Inferior parietal cortex (tissue), 1 donor: ENCODE measurements at regions not wholly inside any gene's neighbourhood (a gene's known extent, or its start where the extent isn't known, plus 50 kb on each side); places are given as distances from the start of the nearest gene placed in this dataset.

ENCODE experiments used
- DNase-seq: peaks from one replicate; pipeline ENCODE4 v3.0.0-alpha.2; 2016; ENCODE audit errors: extremely low spot score

DNA sequence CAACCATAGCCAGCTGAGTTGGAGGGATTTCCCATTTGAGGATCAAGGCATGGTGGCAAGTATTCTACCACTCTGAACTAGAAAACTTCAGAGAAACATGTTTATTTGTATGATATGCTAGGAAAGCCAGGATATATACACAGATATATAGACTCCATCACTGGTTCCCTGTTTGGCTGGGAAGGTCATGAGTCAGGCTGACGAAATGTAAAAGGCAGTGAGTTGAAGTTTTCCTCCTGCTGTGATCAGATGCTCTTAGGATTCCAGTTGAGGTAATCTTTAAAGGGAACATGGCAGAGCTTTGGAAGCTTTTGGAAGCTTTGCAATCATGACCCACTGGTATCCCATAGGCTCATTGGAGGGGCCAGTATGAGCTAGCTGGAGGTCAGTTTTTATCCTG is 1369.1 kb downstream of the EPHA7 start:
- no peak for DNase-seq

GRCh38 chr6:92047860-92048259 is 1371.5 kb downstream of the EPHA7 start:
- no peak for DNase-seq

DNA sequence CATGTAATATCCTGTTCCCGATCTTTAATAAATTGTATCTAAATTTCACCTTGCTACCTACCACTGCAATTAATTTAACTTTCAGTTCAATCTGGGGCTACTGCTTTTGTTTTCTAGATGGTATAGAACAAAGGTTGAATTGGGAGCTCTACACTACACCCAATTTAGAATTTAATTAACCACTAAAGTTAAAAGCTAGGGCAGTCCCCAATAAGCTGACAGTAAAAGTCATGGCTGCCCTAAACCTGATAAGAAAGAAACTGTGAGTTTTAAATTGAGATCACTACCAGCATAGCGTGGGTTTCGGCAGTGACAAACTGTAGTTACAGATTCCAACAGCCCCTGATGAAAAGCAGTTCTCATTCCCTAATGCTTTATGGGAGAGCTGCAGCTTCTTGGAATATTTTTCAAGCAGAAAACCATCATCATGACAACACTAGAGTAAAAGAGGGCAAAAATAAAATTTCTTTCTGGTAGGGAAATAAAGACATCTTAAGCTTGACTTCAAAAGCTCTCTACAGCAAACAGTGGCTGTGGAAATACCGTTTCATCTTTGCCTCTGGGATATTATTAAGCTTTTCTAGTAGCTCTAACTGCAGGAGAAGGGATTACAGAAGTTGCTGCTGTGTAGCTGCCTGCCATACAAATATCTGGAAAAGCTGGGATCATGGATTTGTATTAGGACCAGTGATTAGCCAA is 1372.1 kb downstream of the EPHA7 start:
- DNase-seq: no peak

DNA sequence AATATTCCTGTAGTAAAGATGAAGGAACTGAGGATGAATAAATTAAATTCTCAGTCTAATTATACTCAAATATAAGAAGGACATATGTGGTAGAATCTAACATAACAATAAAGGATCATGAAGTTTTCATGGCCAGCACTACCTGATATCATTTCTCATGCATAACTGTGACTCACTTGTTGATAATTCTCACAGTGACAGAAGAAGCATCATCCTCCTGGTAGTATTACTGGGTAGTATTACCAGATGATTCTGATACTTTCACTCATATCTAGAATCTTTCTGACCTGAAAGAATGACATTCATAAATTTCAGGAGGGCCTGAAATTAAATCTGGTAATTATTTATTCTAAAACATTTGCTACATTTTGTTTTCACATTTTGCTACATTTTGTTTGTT is 1375.0 kb downstream of the EPHA7 start:
- no peak for DNase-seq

DNA sequence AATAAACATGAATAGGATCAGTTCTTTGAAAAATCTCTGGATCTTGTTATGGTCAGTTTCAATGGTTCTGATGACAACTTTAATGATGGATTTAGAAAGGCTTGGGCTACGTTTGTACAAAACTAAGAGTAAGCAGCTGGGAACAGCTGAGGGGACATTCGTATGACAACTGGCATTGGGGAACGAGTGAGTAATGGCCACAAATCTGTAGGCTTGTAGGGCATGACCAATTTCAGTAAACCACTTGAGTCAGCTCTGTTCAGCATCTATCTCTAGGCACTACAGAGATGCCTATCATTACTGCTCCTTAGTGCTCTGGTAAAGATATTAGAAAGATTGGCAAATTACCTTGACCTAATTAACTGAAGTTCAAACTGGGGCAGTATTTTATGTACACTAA is 1375.6 kb downstream of the EPHA7 start:
- no peak for DNase-seq

DNA sequence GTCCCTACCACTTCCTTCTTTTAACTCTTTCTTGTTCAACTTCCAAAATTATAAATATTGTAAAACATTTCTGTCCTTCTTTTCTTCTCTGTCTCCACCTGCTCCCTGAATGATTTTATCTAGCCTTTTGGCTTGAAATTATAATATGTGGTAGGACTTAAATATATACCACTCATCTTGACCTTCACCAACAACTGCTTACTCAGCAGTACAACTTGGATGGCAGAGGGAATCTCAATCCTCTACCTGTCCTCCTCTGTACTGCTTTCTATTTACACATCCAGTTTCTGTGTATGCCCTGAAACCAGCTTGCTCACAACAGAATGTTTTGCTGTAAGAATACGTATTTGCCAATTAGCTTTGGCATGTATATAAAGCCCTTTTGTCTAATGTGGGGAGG is 1392.5 kb downstream of the EPHA7 start:
- DNase-seq: no peak

- peak; percentile 35 for DNase-seq
Observed at GRCh38 chr6:92024881-92025280, 1394.5 kb downstream of the EPHA7 start.

GRCh38 chr6:92024110-92024509 is 1395.2 kb downstream of the EPHA7 start:
- DNase-seq: no peak

GRCh38 chr6:92023410-92023966 is 1395.9 kb downstream of the EPHA7 start:
- DNase-seq: no peak

DNA sequence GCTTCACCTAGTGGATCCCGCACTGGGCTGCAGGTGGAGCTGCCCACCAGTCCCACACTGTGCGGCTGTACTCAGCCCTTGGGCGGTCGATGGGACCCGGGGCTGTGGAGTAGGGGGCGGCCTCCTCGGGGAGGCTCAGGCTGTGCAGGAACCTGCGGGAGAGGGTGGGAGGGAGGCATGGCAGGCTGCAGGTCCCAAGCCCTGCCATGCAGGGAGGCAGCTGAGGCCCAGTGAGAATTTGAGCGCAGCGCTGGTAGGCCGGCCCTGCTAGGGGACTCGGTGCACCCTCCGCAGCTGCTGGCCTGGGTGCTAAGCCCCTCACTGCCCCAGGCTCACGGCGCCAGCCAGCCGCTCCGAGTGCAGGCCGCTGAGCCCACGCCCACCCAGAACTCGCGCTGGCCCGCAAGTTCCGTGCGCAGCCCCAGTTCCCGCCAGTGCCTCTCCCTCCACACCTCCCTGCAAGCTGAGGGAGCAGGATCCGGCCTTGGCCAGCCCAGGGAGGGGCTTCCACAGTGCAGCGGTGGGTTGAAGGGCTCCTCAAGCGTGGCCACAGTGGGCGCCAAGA is 1407.6 kb downstream of the EPHA7 start:
- DNase-seq: no peak

DNA sequence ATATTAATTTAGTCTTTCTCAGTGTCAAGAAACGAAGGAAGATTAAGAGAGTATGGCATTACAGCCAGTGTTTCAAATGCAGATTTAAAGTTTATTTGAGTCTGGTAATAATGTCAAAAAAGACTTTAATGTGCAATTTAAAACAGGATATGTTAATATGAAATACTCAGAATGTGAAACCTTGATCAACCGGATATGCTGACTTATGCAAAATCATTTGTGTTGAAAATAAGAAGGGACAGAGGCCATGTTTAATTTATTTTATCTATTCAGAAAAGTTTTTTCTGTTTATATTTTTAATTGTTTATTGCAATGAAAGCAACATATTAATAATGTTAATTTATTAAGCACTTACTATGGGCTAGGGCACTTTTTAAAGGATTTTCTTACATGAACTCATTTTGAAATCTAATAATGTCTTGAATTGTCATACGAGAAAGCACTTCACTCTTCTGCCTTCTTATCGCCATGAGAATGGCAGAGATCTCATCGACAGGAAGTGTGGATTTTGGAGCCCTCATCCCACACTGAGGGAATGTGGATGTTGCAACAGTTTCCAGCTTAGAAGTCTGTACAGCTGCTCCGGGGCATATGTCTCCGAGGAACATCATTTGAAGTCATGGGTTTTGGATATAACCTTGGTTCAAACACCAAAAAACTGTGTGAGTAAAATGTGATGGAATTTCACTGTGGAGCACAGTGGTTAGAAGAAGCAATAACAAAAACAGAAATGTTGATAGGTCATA is 1410.4 kb downstream of the EPHA7 start:
- no peak for DNase-seq

DNA sequence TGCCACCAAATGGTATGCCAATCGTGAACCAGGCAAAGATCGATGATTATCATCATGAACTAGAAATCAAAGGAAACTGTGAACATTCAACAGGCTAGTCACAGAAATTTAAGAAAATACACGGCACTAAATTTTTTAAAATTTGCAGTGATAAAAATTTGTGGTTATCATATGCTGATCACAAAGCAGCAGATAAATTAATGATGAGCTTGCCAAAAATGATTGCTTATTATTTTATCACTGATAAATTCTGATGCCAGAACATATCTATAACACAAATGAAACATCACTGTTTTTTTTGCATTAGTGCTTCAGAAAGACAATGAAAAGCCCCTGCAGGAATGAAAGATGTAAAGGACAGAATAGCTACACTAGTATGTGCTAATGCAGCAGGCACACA is 1413.2 kb upstream of the MAP3K7 start:
- DNase-seq: no peak

DNA sequence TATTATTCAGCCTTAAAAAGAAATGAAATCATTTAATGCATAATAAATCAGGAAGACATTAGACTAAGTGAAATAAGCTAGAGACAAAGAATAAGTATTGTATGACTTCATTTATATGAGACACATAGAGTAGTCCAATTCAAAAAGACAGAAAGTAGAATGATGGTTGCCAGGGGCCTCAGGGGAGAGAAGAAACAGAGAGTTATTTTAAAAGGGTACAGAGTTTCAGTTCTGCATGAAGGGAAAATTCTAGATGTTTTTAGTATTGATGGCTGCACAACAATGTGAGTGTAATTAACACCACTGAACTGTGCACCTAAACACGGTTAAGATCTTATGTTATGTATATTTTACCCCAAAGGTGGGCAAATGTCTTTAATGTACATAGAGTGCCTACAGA is 1407.9 kb upstream of the MAP3K7 start:
- DNase-seq: no peak

GRCh38 chr6:91982559-91982958 is 1395.7 kb upstream of the MAP3K7 start:
- DNase-seq: no peak

DNA sequence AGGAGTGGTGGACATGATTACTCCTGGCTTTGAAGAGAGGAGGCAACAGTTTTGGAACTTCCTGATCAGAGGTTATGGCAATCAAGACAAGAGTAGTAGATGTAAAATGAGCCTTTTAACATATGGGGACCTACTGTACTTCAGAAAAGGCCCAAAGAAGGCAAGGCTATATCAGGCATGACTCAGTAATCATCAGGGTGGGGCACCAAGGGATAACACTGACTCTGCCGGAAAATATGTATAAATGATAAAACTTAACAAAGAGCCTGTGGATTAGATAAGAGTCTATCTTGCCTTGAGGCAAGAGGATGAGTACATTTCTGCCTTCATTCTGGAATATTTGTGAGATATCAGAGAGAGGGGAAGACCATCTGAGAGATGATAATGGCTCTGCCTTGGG is 1389.9 kb upstream of the MAP3K7 start:
- DNase-seq: no peak

DNA sequence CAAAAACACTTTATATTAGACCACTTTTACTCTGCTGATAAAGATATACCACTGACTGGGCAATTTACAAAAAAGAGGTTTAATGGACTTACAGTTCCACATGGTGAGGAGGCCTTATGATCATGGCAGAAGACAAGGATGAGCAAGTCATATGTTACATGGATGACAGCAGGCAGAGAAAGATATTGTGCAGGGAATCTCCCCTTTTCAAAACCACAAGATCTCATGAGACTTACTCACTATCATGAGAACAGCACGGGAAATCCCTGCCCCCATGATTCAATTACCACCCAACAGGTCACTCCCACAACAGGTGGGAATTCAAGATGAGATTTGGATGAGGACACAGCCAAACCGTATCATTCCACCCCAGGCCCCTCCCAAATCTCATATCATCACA is 1383.8 kb upstream of the MAP3K7 start:
- no peak for DNase-seq

DNA sequence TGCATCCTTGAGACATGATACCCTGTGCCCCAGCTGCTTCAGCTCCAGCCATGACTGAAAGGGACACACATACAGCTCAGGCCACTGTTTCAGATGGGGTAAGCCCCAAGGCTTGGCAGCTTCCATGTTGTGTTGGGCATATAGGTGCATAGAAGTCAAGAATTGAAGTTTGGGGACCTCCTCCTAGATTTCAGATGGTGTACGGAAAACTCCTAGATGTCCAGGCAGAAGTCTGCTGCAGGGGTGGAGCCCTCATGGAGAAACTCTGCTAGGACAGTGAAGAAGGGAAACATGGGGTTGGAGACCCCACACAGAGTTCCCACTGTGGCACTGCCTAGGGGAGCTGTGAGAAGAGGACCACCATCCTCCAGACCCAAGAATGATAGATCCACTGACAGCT is 1379.0 kb upstream of the MAP3K7 start:
- no peak for DNase-seq

GRCh38 chr6:91961671-91962070 is 1374.8 kb upstream of the MAP3K7 start:
- DNase-seq: no peak

DNA sequence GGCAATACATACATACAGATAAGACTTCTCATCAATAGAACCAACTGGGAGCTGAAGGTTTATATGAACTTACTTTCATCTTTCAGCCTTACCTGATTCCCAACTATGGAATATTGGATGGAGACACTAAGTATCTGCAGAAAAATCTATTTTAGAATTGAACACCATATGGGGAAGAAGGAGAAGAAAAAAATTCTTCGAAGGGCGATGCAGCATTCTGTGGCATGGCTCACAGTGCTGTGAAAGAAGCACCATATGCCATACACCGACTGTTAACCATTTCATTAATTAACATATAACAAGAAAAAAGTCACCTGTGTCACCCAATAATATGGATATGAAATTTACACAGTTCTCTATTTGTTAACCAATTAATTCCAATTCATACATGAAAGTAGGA is 1374.4 kb upstream of the MAP3K7 start:
- DNase-seq: no peak

DNA sequence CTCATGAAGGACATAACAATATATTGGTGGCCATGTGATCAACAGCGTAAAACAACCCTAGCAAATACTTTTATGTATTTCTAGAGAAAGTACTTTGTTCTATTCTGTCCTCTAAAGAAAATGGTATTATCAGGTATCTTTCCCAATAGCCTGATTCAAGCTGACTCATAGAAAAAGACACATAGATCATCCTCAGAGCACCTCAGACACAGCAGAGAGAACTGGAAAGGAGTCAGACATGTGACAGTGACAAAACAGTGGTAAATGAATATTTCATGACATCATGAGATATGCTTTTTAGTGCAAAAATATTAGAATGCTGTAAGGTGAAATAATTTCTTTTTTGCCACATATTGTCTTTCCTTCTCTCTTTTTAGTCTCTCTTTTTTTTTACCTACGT is 1355.0 kb upstream of the MAP3K7 start:
- DNase-seq: no peak

DNA sequence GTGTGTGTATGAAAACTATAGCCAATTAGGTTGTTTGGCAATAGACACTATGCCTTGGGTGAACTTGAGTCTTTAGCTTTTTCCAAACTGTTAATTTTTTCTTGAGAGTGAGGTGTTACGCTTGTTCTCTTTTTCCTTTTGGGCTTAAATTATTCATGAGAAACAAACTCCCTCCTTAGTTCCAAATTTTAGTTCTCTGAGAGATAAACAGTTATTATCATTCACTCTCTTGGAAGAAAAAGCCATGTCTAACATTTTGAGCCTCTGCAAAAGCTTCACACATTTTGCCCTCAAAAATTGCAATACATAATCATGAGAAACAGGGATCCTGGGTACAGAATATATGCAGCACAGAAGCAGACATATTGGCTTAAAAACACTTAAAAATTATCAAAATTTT is 1353.9 kb upstream of the MAP3K7 start:
- DNase-seq: no peak

DNA sequence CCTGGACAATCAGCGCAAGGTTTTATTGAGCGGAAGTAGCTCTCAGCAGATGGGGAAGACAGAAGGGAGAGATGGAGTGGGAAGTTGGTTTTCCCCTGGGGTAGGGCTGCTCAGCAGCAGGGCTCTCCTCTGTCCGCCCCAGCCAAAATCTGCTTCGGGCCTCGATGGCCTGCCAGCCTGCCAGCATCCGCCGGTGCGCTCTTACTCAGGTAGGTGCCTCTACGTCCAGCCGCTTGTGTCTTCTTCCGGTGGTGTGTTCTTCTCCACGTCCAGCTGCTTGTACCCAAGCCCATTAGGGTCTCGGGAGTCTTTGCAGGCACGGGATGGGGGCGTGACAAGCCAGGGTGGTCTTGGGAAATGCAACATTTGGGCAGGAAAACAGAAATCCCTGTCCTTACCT is 1340.0 kb upstream of the MAP3K7 start:
- DNase-seq: no peak

GRCh38 chr6:91926361-91926760 is 1339.5 kb upstream of the MAP3K7 start:
- no peak for DNase-seq
